ENCODE measurements at regions not wholly inside any gene's neighbourhood (a gene's known extent, or its start where the extent isn't known, plus 50 kb on each side); places are given as distances from the start of the nearest gene placed in this dataset.
A peak's percentile ranks its signal among the peaks of the same experiment; 100 is the strongest.
"Not testable (repeated sequence)": the region's sequence is repeated elsewhere in the genome, so short reads cannot be mapped to it uniquely, and the experiment has no call there.

DNA sequence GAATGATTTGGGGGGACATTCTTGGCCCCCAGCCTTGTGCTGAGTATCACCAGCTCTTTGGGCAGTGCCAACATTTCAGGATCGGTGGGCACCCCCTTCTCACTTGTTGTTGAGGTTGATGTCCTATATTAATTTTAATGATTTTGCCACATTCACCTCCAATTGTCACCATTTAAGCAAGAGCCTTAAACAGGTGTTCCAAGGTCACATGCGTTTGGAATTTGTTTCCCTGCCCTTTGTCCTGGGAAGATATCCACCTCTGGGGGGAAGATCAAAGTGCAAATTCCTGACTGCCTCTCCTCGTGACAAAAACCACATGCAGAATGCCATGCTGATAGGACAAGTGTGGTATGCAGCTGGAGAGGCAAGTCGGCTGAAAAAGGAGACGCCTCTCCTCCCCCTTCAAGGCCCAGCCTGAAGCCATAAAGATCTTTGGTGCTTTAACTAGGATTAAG, 72.5 kb upstream of the ID2 start:
- Mint-ChIP-seq H3K27ac (peak overlapping the region in 2 of 3 experiments; percentile 13 to 17), H3K9me3 (peaks cover 7% of the 10 kb centered on the region), H3K4me1 (peaks cover 34% of the 10 kb centered on the region), H3K4me3 (no peak overlapping the region), H3K27me3 (ENCODE audit: low read depth) (peaks cover 6% of the 10 kb centered on the region), H3K36me3 (ENCODE audit: low read depth) (no peaks in the 10 kb centered on the region)
- TF ChIP-seq CTCF (IDR thresholded peaks at IDR 0.05; ENCODE audit: unreplicated experiment in 3 of 3) = no peak

DNA sequence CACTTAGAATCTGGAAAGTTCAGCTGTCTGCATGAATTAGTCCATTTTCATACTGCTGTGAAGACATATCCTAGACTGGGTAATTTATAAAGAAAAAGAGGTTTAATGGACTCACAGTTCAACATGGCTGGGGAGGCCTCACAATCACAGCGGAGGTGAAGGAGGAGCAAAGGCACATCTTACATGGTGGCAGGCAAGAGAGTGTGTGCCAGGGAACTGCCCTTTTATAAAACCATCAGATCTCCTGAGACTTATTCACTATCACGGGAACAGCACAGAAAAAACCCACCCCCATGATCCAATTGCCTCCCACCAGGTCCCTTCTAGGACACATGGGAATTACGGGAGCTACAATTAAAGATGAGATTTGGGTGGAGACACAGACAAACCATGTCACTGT, 71.1 kb upstream of the ID2 start:
- not testable (repeated sequence) for H3K4me3 Mint-ChIP-seq; H3K9me3 Mint-ChIP-seq; H3K36me3 Mint-ChIP-seq (ENCODE audit: low read depth); H3K27me3 Mint-ChIP-seq (ENCODE audit: low read depth)
- Mint-ChIP-seq H3K27ac (peak overlapping the region in 1 of 3 experiments; percentile 5), H3K4me1 (peaks cover 34% of the 10 kb centered on the region)

DNA sequence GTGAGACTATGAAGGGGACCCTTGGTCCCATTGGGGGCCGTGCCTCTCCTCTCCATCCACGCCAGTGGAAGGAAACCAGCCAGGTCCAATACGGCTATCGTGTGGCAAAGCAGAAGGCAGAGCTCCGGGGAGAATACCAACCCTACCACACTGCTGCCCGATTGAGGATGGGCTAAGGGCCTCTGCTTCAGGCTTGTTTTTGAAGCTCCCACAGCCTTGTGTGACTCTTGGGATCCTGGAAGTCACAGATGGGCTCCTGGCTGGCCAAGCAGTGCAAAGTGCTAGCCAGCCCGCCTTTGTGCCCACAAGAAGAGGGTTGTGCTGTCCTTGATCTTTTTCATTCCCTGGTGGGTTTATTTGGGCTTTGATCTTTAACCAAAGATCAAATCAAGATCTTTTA, 70.6 kb upstream of the ID2 start:
- H3K27ac Mint-ChIP-seq = no peak overlapping the region
- H3K36me3 Mint-ChIP-seq (ENCODE audit: low read depth) = no peaks in the 10 kb centered on the region
- peaks cover 14% of the 10 kb centered on the region for H3K27me3 Mint-ChIP-seq (ENCODE audit: low read depth)
- peaks cover 34% of the 10 kb centered on the region for H3K4me1 Mint-ChIP-seq
- H3K4me3 Mint-ChIP-seq = no peak overlapping the region
- peaks cover 7% of the 10 kb centered on the region for H3K9me3 Mint-ChIP-seq
- no peak for TF ChIP-seq CTCF (IDR thresholded peaks at IDR 0.05; ENCODE audit: unreplicated experiment in 3 of 3)

- H3K4me1 Mint-ChIP-seq = peaks cover 34% of the 10 kb centered on the region
- peaks cover 7% of the 10 kb centered on the region for H3K9me3 Mint-ChIP-seq
- TF ChIP-seq CTCF (IDR thresholded peaks at IDR 0.05; ENCODE audit: unreplicated experiment in 3 of 3) = no peak
- H3K27me3 Mint-ChIP-seq (ENCODE audit: low read depth) = peaks cover 16% of the 10 kb centered on the region
- no peak overlapping the region for H3K4me3 Mint-ChIP-seq
- no peaks in the 10 kb centered on the region for H3K36me3 Mint-ChIP-seq (ENCODE audit: low read depth)
- no peak overlapping the region for H3K27ac Mint-ChIP-seq
These were observed 70.2 kb upstream of the ID2 start for GRCh38 chr2:8611700-8612099.

DNA sequence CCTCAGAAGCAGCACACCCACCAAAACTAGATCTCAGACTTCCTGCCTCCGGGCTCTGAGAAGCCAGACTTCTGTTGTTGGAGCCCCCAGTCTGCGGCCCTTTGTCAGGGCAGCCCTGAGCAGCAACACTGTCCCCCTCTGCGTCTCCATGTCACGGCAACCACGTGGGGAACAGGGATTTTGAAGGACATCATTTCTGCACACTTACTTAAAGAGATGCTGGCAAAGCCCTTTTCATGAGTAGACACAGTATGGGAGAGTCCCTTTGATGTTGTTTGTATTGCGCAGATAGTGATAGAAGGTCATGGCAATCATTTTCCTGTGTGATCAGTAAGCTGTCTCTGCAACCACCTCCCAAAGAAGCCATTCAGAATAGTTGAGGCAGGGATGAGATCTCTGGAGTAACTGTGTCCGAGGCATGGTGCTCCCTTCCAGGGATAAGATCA, 69.1 kb upstream of the ID2 start:
- Mint-ChIP-seq H3K9me3 (peaks cover 7% of the 10 kb centered on the region), H3K4me1 (peaks cover 30% of the 10 kb centered on the region), H3K36me3 (ENCODE audit: low read depth) (no peaks in the 10 kb centered on the region), H3K27ac (peak overlapping the region in 1 of 3 experiments; percentile 37), H3K27me3 (ENCODE audit: low read depth) (peaks cover 16% of the 10 kb centered on the region), H3K4me3 (no peak overlapping the region)
- TF ChIP-seq CTCF (IDR thresholded peaks at IDR 0.05; ENCODE audit: unreplicated experiment in 3 of 3) = no peak

DNA sequence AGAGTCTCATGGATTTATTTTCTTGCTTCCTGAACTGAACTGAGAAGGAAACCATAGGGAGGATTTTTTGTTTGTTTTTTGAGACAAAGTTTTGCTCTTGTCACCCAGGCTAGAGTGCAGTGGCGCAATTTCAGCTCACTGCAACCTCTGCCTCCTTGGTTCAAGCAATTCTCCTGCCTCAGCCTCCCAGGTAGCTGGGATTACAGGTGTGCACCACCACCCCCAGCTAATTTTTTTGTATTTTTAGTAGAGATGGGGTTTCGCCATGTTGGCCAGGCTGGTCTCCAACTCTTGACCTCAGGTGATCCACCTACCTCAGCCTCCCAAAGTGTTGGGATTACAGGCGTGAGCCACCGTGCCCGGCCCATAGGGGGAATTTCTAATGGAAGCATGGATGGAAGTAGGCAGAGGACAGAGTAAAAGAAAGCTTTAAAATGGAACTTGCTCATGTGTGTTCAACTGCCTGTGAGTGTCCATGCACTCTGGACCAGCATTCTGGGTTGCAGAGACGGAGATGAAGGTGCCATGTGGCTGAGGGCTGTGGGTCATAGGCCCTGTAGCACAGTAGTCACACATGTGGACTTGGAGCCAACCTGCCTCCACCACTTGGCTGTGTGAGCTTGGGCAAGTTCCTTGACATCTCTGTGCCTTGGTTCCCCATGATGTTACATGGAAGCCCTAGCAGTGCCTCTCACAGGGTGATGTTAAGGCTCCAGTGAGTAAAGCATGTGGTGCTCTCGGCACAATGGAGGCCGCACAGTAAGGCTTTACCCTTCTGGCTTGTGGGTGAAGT, 68.5 kb upstream of the ID2 start:
- peaks cover 32% of the 10 kb centered on the region for H3K4me1 Mint-ChIP-seq
- H3K36me3 Mint-ChIP-seq (ENCODE audit: low read depth); H3K9me3 Mint-ChIP-seq; H3K4me3 Mint-ChIP-seq: not testable (repeated sequence)
- peak overlapping the region in 1 of 3 experiments; percentile 37 for H3K27ac Mint-ChIP-seq
- peaks cover 16% of the 10 kb centered on the region for H3K27me3 Mint-ChIP-seq (ENCODE audit: low read depth)

DNA sequence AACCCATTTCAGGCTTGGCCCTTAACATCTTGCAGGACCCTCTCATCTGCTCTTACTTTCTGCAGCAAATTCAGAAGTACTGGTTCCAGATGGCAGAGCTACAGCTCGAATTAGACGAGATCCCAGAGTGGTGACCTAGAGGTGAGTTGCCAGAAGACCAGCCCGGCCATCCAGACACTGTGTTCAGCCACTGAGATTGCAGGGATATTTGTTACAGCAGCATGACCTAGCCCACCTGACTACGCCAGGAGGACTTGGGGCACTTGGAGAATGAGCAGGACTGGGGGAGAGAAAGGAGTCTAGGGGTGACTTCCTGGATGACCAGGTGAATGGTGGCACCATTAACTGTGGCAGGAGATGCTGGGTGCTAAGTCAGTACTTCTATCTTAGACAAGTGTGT, 67.2 kb upstream of the ID2 start:
- peaks cover 7% of the 10 kb centered on the region for H3K9me3 Mint-ChIP-seq
- no peak overlapping the region for H3K4me3 Mint-ChIP-seq

More for the DNA sequence above, 67.2 kb upstream of the ID2 start:
- H3K36me3 Mint-ChIP-seq (ENCODE audit: low read depth) = no peaks in the 10 kb centered on the region
- peaks cover 16% of the 10 kb centered on the region for H3K27me3 Mint-ChIP-seq (ENCODE audit: low read depth)
- H3K27ac Mint-ChIP-seq = no peak overlapping the region
- TF ChIP-seq CTCF (IDR thresholded peaks at IDR 0.05; ENCODE audit: unreplicated experiment in 3 of 3) = no peak
- peaks cover 25% of the 10 kb centered on the region for H3K4me1 Mint-ChIP-seq

Measured in nephron (organoid).